ENCODE measurements at regions not wholly inside any gene's neighbourhood (a gene's known extent, or its start where the extent isn't known, plus 50 kb on each side); places are given as distances from the start of the nearest gene placed in this dataset.

DNA sequence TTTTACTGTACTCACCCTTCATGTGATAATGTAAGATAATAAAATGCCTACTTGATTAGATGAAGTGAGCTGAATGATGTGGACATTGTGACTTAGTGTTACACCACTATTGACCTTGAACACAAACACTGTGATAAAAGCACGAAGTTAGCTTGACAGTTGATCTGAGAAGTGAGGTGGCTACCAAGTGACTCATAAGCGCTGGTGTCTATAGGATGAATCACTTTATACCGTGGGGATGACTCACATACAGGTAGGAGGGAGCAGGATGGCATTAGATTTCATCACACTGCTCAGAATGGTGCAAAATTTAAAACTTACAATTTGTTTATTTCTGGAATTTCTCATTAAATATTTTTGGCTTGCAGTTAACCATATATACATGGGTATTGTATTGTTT, 174.7 kb upstream of the CNTN3 start (continued):
- TF ChIP-seq, protein P1, sequence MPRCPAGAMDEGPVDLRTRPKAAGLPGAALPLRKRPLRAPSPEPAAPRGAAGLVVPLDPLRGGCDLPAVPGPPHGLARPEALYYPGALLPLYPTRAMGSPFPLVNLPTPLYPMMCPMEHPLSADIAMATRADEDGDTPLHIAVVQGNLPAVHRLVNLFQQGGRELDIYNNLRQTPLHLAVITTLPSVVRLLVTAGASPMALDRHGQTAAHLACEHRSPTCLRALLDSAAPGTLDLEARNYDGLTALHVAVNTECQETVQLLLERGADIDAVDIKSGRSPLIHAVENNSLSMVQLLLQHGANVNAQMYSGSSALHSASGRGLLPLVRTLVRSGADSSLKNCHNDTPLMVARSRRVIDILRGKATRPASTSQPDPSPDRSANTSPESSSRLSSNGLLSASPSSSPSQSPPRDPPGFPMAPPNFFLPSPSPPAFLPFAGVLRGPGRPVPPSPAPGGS (IDR thresholded peaks at IDR 0.05) = no peak
- no peak for TF ChIP-seq EP300 (IDR thresholded peaks at IDR 0.05)
- TF ChIP-seq ZC3H11A (IDR thresholded peaks at IDR 0.05) = no peak
- no peak for TF ChIP-seq KDM1A (IDR thresholded peaks at IDR 0.05; ENCODE audit: low read depth)

DNA sequence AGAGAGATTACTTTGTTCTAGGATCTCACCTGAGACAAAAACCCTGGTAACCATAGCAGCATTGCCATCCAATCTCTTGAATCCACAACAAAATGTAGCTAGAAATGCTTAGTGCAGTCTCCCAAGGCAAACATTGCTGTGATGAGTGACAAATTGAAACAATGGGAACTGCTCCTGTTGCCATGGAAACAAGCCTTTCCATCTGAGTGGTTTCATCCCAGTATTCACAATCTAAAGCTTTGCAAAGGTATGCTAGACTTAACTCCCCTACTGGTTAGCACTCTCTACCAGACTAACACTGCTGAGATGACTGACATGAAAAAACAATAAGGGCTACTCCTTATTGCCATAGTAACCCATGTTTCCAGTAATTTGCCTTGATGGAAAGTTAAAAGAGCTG, 172.6 kb upstream of the CNTN3 start:
- ATAC-seq (no peak), DNase-seq (ENCODE audit: low read depth in 1 of 2, low spot score in 1 of 2) (no peak), FAIRE-seq (no peak)
- H3K27ac ChIP-seq = no peak overlapping the region
- ChIA-PET CTCF (no interaction called here), POLR2A (no interaction called here)
- no peaks in the 10 kb centered on the region for H3K4me1 ChIP-seq
- no peaks in the 10 kb centered on the region for H3K9me3 ChIP-seq
- no peak overlapping the region for H3K4me3 ChIP-seq
- H3K4me2 ChIP-seq = no peak overlapping the region
- TF ChIP-seq NFE2L2 (conservative IDR thresholded peaks at IDR 0.05; ENCODE audit: low read length) = no peak
- TF ChIP-seq TFCP2L1 (CRISPR knock-in tag; IDR thresholded peaks at IDR 0.05) = no peak
- no peak for TF ChIP-seq GATA3 (IDR thresholded peaks at IDR 0.05; ENCODE audit: borderline replicate concordance)
- no peak for TF ChIP-seq JUN (IDR thresholded peaks at IDR 0.05)
- no peak for TF ChIP-seq RARB (CRISPR knock-in tag; IDR thresholded peaks at IDR 0.05)
- no peak for TF ChIP-seq FOXS1 (CRISPR knock-in tag; IDR thresholded peaks at IDR 0.05)
- no peak for TF ChIP-seq KDM1A (IDR thresholded peaks at IDR 0.05; ENCODE audit: low read depth)
- TF ChIP-seq HOXA7 (CRISPR knock-in tag; IDR thresholded peaks at IDR 0.05) = no peak
- TF ChIP-seq EHMT2 (IDR thresholded peaks at IDR 0.05; ENCODE audit: low read depth) = no peak
- no peak for TF ChIP-seq MYC (IDR thresholded peaks at IDR 0.05; ENCODE audit: borderline replicate concordance, low read length)
- no peak for TF ChIP-seq SMC3 (IDR thresholded peaks at IDR 0.05)
- TF ChIP-seq, protein P2, sequence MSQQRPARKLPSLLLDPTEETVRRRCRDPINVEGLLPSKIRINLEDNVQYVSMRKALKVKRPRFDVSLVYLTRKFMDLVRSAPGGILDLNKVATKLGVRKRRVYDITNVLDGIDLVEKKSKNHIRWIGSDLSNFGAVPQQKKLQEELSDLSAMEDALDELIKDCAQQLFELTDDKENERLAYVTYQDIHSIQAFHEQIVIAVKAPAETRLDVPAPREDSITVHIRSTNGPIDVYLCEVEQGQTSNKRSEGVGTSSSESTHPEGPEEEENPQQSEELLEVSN (IDR thresholded peaks at IDR 0.05; ENCODE audit: borderline replicate concordance, low read depth) = no peak
- no peak for TF ChIP-seq SREBF2 (IDR thresholded peaks at IDR 0.05)
- no peak for TF ChIP-seq HOXB13 (CRISPR knock-in tag; IDR thresholded peaks at IDR 0.05; ENCODE audit: low read depth)
- TF ChIP-seq, protein P3, sequence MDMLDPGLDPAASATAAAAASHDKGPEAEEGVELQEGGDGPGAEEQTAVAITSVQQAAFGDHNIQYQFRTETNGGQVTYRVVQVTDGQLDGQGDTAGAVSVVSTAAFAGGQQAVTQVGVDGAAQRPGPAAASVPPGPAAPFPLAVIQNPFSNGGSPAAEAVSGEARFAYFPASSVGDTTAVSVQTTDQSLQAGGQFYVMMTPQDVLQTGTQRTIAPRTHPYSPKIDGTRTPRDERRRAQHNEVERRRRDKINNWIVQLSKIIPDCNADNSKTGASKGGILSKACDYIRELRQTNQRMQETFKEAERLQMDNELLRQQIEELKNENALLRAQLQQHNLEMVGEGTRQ (IDR thresholded peaks at IDR 0.05) = no peak
- TF ChIP-seq, protein P4, sequence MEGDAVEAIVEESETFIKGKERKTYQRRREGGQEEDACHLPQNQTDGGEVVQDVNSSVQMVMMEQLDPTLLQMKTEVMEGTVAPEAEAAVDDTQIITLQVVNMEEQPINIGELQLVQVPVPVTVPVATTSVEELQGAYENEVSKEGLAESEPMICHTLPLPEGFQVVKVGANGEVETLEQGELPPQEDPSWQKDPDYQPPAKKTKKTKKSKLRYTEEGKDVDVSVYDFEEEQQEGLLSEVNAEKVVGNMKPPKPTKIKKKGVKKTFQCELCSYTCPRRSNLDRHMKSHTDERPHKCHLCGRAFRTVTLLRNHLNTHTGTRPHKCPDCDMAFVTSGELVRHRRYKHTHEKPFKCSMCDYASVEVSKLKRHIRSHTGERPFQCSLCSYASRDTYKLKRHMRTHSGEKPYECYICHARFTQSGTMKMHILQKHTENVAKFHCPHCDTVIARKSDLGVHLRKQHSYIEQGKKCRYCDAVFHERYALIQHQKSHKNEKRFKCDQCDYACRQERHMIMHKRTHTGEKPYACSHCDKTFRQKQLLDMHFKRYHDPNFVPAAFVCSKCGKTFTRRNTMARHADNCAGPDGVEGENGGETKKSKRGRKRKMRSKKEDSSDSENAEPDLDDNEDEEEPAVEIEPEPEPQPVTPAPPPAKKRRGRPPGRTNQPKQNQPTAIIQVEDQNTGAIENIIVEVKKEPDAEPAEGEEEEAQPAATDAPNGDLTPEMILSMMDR (IDR thresholded peaks at IDR 0.05) = no peak
- no peak for TF ChIP-seq CEBPB (IDR thresholded peaks at IDR 0.05)
- TF ChIP-seq POLR2AphosphoS2 (conservative IDR thresholded peaks at IDR 0.05; ENCODE audit: low read length) = no peak

DNA sequence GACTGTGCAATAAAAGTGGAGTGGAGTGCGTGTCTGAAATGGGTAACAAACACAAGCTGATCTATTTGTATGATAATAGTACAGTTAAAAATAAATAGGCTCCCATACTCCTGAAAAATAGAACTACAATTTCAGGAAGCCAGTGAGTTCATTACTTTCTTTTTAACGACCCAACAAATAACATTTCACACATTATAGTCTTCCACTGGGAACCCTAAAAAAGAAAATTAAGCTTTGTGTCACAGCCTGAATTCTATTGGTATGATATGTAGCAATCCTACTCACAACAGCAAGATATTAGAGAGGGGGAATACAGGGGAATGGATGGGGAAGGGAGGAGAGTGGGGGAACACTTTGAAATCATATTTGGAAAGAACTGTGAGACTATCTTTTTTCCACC, 156.9 kb upstream of the CNTN3 start:
- no peak for ATAC-seq
- POLR2A ChIA-PET = no interaction called here
- CTCF ChIA-PET = no interaction called here
- TF ChIP-seq ZSCAN20 (CRISPR knock-in tag; IDR thresholded peaks at IDR 0.05) (no peak), HOXA7 (CRISPR knock-in tag; IDR thresholded peaks at IDR 0.05) (no peak), ESRRA (IDR thresholded peaks at IDR 0.05; ENCODE audit: borderline replicate concordance, low read length) (no peak), RCOR1 (IDR thresholded peaks at IDR 0.05; ENCODE audit: low read depth, low read length) (no peak), CBX2 (IDR thresholded peaks at IDR 0.05; ENCODE audit: borderline replicate concordance, low read depth) (no peak), EP300 (IDR thresholded peaks at IDR 0.05) (no peak), HOXB13 (CRISPR knock-in tag; IDR thresholded peaks at IDR 0.05; ENCODE audit: low read depth) (no peak), MAZ (IDR thresholded peaks at IDR 0.05; ENCODE audit: borderline replicate concordance, low read depth, low read length) (no peak), KDM5A (IDR thresholded peaks at IDR 0.05) (no peak), NR3C1 (IDR thresholded peaks at IDR 0.05) (no peak), CHD4 (IDR thresholded peaks at IDR 0.05; ENCODE audit: borderline replicate concordance) (no peak), CEBPB (IDR thresholded peaks at IDR 0.05) (no peak), CHD2 (IDR thresholded peaks at IDR 0.05; ENCODE audit: low read length, partially characterized antibody) (no peak)
- TF ChIP-seq, protein P4 (IDR thresholded peaks at IDR 0.05) = no peak
- TF ChIP-seq, protein P5, sequence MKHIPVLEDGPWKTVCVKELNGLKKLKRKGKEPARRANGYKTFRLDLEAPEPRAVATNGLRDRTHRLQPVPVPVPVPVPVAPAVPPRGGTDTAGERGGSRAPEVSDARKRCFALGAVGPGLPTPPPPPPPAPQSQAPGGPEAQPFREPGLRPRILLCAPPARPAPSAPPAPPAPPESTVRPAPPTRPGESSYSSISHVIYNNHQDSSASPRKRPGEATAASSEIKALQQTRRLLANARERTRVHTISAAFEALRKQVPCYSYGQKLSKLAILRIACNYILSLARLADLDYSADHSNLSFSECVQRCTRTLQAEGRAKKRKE (CRISPR knock-in tag; IDR thresholded peaks at IDR 0.05; ENCODE audit: low read depth) = no peak

More for the DNA sequence above, 156.9 kb upstream of the CNTN3 start:
- no peak overlapping the region for H3K4me2 ChIP-seq
- WGBS (ENCODE audit: missing lambda C conversion rate) = 3% methylated on average over 2 of the region's 2 CpGs
- FAIRE-seq (no peak), DNase-seq (ENCODE audit: low read depth in 1 of 2, low spot score in 1 of 2) (no peak)
- no peaks in the 10 kb centered on the region for H3K4me1 ChIP-seq
- no peaks in the 10 kb centered on the region for H3K9me3 ChIP-seq
- H3K4me3 ChIP-seq = no peak overlapping the region
- no peak overlapping the region for H3K27ac ChIP-seq
